ENCODE measurements at regions not wholly inside any gene's neighbourhood (a gene's known extent, or its start where the extent isn't known, plus 50 kb on each side); places are given as distances from the start of the nearest gene placed in this dataset.

- no peak for DNase-seq
Observed at GRCh38 chr5:2179861-2180260, 297.1 kb upstream of the IRX4 start.

DNA sequence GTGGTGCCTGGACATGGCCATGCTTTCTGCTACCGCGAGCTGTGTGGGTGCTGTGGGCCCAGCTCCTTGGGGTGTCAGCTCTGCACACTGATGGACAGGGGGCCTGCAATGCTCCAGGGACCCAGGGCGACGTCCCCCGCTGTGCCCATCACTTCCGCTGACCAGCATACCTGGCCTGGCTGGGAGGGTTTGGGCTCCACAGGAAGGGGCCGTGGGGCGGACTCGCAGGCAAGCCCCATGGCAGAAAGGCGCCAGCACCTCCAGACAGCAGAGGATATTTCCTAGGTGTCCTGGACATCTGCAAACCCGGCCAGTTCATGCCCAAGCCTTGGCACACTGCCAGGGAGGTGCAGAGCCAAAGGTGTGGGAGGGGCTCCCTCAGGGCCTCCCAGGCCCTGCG, 295.8 kb upstream of the IRX4 start:
- no peak for DNase-seq

GRCh38 chr5:2178071-2178477, 295.3 kb upstream of the IRX4 start:
- no peak for DNase-seq

DNA sequence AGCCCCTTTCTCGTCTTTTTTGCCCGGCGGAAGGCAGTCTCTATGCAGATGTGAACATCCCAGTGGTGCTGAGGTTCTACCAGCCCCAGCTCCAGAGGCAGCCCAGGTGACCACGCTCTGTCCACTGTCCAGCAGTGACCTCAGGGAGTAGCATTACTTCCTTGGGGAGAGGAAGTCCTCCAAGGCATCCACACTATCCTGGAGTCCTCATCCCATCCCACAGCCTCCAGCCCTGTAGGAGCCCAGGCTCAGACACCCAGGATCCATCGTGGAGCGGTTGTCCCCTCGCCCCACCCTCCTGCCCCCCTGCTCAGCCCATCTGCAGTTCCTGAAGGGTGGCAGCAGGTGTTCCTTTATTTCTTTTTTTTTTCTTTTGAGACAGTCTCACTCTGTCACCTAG, 294.5 kb upstream of the IRX4 start:
- no peak for DNase-seq

- no peak for DNase-seq
Observed at GRCh38 chr5:2176581-2176980, 293.9 kb upstream of the IRX4 start.

- no peak for DNase-seq
Observed at GRCh38 chr5:2175842-2176404, 293.2 kb upstream of the IRX4 start.

- DNase-seq, result no peak
Observed at GRCh38 chr5:2175041-2175440, 292.3 kb upstream of the IRX4 start.

GRCh38 chr5:2174538-2174937, 291.8 kb upstream of the IRX4 start:
- DNase-seq, result no peak

- DNase-seq, result no peak
Observed at GRCh38 chr5:2173151-2173834, 290.6 kb upstream of the IRX4 start.

DNA sequence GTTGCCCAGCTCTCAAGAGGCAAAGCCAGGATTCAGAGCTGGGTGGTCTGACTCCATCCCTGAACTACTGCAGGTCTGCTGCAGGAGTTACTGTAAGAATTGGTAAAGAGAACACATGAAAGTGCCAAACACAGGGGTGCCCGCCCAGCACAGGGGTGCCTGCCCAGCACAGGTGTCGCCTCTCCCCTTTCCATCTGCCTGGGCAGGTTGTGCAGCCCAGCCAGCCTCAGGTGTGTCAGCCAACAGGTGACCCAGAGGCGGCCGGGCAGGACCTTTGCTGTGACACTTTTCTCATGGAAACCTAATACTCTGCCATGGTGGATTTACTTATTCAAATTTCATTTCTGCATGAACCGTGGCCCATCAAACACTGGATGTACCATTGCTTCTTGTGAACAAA, 289.7 kb upstream of the IRX4 start:
- DNase-seq, result no peak

DNA sequence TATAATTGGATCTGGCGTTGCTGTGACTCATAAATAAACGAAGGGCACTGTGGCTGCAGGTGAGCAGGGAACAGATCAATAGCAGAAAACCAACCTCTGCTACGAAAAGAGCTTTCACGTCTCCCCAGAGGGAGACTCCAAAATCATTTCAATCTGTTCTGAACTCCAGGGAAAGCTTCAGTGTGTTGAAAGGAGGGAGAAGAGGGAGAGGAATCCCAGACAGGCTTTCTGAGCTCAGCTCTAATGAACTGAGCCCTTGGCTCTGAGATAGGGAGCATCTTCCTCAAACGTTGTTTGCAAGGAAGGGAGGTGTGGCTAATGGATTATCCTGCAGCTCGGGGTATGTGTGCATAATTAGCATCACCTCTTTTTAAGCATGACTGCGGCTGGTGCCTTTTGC, 288.0 kb upstream of the IRX4 start:
- DNase-seq, result no peak

DNA sequence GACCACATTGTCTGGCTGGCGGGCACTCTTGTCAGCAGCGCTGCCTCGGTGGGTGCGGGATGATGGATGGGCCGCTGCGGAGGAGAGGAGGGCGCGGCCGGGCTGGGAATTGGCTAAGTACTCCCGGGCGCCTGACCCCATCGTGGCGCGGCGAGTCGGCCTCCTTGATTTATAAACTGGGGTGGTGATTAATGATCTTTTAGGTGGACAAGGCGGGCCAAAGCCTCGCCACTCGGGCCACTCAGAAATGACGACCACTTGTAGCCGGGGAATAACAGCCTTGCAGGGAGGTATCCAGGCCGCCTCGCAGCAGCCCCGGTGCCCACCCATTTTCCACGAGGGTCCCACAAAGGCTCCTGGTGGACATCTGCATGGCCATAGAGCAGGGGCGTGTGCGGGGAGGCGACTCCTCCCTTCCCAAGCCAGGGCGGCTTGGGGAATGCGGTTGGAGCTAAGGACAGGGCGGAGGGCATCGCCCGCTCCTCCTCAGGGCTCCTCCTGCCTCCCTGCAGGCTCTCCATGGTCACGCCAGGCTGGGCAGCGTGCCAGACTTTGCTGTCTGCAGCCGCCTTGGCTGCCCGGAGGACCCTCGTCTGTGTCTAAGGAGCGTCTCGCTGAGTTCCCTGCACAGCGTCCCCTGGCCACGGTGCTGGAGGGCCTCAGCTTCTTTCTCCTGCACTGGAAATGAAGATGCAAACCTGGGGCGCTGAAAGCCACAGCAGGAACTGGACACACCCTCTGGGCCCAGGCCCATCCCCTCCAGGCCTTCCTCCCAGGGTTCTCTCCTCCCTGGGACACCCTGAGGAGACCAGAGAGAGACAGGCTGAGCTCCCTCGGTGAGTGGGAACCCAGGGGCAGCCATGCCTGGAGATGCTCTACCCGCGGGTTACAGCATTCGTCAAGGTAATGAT, 287.4 kb upstream of the IRX4 start:
- no peak for DNase-seq

- no peak for DNase-seq
Observed at GRCh38 chr5:2169430-2169808, 286.7 kb upstream of the IRX4 start.

GRCh38 chr5:2168601-2169429, 286.1 kb upstream of the IRX4 start:
- DNase-seq, result no peak

DNA sequence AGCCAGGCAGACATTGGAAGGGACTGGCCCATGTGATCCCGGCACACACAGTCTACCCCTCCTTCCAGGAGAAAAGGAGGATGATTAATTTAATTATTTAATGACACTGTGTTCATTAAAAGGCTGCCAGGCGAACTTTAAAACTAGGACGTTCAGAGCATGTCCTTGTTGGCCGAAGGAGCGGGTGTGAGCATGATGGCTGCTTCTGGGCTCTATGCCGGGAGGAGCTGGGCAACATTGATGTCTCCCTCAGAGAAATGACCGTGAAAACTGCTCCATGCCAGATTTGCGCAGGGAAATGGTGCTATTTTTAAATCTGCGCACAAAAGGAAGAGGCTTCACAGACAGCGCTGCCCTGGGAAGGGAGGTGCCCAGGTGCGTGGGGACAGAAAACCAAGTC, 284.9 kb upstream of the IRX4 start:
- DNase-seq, result no peak

DNA sequence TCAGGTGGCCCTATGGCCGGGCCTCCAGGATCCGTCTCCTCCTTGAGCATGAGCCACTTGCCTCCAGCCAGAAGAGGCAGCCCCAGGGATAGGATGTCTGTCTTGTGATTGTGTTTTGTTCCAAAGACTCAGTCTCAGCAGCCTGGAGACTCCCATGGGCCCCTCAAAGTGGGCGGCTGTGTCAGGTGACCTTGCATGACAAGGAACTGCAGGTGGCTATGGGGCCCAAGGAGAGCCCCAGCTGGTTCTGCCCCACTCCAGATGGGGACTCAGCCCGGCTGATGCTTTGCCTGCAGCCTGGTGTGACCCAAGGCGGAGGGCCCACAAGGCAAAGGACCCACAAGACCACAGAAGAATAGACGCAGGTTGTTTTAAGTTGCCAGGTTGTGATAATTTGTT, 284.3 kb upstream of the IRX4 start:
- DNase-seq, result no peak

DNA sequence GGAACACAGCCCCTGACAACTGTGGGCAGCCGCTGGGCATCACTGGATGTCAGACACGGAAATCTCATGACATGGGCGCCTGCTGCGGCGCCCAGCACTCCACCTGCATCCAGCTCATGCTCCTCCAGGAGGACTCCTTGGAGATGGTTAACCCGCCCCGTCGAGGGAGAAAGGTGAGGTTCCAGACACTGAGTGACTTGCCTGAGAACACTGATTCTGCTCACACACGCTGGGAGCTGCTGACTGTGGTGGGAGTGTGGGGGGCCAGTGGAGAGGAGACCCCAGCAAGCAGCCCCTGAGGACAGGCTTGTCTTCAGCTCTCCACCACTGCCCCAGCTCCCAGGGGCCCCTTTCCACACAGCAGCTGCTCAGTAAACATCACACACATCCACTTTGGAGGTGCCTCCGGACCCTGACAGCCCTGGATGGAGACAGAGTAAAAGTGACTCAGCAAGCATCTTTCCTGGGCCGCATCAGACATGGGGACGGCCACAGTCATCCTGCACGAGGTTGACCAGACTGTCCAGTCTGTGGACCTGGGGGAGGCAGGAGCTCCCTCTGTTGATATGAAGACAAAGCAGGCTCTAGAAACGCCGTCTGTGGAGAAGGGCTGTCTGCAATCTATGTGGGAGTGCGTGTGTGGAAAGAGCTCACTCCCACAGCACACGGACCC, 283.7 kb upstream of the IRX4 start:
- no peak for DNase-seq

DNA sequence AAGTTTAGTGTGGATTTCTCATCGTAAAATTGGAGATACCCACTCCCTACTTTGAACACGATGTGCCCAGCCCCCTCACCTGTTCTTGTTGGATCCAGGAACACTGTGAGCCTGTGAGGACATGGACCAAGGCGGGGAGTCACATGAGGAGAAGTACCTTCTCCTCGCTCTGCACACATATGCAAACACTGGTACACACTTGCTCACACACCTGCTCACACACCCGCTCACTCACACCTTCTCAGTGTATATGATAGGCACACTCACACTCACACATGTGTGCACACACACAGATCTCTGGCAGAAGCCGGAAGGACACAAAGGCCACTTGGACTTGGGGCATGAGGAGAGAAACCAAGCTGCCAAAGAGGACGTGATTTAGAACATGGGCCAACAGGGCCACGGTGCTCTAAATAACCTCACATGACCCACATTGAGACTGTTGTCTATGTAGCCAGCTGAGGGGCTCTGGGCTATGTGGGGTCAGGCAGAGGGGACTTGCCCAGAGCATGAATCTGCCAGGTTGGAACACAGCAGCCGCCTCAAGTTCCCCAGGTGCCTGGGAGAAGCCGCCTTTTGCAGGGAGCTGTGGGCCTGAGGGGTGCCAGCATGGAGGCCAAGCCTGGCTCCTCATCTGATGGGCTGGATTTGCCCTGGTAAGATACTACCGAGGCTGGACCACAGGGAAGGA, 283.0 kb upstream of the IRX4 start:
- no peak for DNase-seq

GRCh38 chr5:2165203-2165602, 282.5 kb upstream of the IRX4 start:
- DNase-seq, result no peak

DNA sequence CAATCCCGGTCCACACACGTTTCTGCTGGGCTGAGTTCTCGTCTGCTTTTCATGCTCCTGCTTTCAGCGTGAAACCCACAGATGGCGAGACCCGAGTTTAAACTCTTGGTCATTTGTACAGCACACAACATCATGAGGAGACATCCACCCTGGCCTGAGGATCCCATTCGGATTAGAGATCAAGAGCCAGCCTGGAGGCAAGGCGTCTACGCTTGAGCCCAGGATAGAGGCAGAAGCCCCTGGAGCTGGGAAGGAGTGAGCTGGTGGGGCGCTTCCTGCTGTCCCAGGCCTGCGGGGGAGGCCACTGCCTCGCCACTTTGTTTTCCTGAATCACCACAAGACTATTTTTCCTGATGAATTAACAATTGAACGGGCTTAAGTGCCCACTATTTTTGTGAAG, 281.9 kb upstream of the IRX4 start:
- DNase-seq, result no peak

DNA sequence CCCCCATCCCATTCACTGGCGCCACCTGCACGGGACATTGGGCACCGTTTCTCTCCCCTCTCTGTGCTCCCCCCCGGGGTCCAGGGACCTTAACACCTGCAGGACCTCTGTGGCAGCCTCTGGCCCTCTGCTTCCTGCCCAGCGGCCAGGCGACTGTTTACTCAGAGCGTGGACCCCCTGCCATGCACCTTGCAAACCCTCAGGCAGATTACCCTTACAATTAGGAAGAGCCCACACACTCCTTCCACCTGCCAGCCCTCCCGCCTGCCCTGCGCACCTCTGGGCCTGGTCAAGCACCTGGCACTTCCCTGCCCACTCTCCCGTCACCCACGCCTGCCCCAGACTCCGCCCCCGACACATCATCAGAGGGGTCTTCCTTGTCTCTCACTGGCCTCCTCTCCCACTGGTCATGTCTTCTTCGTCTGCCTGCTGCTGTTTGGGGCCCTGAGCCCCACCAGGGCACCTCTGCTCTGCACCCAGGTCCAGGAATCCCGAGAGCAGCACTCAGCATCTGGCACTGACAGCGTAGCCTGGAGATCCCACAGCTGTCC, 281.3 kb upstream of the IRX4 start:
- no peak for DNase-seq
